ENCODE measurements at regions not wholly inside any gene's neighbourhood (a gene's known extent, or its start where the extent isn't known, plus 50 kb on each side); places are given as distances from the start of the nearest gene placed in this dataset.
A peak's percentile ranks its signal among the peaks of the same experiment; 100 is the strongest.

DNA sequence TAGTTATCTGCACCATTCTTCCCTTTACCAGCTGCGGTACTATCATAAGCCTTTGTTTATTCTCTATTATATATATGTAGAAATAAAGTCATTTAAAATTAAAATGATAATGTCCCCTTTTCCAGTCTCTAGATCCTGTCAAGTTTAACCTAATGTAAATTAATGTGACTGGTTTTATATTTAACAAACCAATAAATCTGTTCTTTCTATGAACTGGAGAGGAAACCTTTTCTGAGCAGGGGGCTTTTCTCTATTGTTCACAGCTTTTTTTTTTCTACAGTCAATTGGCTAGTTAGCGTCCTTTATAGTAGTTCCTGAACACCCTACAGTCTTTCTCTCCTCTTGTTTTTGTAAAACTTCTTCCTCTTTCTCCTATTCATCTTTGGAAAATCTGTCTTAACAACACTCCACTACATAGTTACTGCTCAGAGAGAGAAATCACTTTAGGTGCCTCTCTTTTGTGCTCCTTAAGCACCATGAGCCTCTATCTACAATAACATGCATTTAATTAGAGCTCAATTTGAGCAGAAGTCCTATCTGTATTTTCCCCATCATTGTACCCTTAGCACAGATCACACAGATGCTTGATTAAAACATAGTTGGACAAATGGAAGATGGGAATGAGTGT lies 332.6 kb upstream of the SYT1 start:
- no peak overlapping the region for H4K5ac ChIP-seq (ENCODE audit: low read depth, low read length)
- ChIA-PET CTCF (no interaction called here), POLR2A (ENCODE audit: unreplicated experiment) (no interaction called here)
- no peak overlapping the region for H2BK120ac ChIP-seq (ENCODE audit: low read depth, low read length)
- no peak for TF ChIP-seq CEBPB (IDR thresholded peaks at IDR 0.05; ENCODE audit: low read depth, low read length)
- TF ChIP-seq, protein P1, sequence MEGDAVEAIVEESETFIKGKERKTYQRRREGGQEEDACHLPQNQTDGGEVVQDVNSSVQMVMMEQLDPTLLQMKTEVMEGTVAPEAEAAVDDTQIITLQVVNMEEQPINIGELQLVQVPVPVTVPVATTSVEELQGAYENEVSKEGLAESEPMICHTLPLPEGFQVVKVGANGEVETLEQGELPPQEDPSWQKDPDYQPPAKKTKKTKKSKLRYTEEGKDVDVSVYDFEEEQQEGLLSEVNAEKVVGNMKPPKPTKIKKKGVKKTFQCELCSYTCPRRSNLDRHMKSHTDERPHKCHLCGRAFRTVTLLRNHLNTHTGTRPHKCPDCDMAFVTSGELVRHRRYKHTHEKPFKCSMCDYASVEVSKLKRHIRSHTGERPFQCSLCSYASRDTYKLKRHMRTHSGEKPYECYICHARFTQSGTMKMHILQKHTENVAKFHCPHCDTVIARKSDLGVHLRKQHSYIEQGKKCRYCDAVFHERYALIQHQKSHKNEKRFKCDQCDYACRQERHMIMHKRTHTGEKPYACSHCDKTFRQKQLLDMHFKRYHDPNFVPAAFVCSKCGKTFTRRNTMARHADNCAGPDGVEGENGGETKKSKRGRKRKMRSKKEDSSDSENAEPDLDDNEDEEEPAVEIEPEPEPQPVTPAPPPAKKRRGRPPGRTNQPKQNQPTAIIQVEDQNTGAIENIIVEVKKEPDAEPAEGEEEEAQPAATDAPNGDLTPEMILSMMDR (conservative IDR thresholded peaks at IDR 0.05; ENCODE audit: low read depth, low read length): no peak
- no peak for TF ChIP-seq MXI1 (IDR thresholded peaks at IDR 0.05; ENCODE audit: borderline replicate concordance, low read depth, low read length)
- TF ChIP-seq POLR2A (IDR thresholded peaks at IDR 0.05; ENCODE audit: low read depth, low read length): no peak
- no peak for TF ChIP-seq NFE2L2 (IDR thresholded peaks at IDR 0.05; ENCODE audit: low read depth, low read length)
- TF ChIP-seq MAZ (IDR thresholded peaks at IDR 0.05; ENCODE audit: borderline replicate concordance, low read depth, low read length): no peak
- TF ChIP-seq MAFK (IDR thresholded peaks at IDR 0.05; ENCODE audit: low read depth, low read length): no peak
- no peak for TF ChIP-seq BHLHE40 (IDR thresholded peaks at IDR 0.05; ENCODE audit: low read depth, low read length)
- TF ChIP-seq, protein P2, sequence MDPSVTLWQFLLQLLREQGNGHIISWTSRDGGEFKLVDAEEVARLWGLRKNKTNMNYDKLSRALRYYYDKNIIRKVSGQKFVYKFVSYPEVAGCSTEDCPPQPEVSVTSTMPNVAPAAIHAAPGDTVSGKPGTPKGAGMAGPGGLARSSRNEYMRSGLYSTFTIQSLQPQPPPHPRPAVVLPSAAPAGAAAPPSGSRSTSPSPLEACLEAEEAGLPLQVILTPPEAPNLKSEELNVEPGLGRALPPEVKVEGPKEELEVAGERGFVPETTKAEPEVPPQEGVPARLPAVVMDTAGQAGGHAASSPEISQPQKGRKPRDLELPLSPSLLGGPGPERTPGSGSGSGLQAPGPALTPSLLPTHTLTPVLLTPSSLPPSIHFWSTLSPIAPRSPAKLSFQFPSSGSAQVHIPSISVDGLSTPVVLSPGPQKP (IDR thresholded peaks at IDR 0.05; ENCODE audit: borderline replicate concordance, low read depth, low read length): no peak
- TF ChIP-seq CHD1 (IDR thresholded peaks at IDR 0.05; ENCODE audit: low read depth, low read length): no peak
- TF ChIP-seq RCOR1 (IDR thresholded peaks at IDR 0.05; ENCODE audit: insufficient replicate concordance, low read length): no peak
- TF ChIP-seq RFX5 (IDR thresholded peaks at IDR 0.05; ENCODE audit: low read depth, low read length): no peak
- TF ChIP-seq RAD21 (IDR thresholded peaks at IDR 0.05; ENCODE audit: low read length): no peak
- TF ChIP-seq SMC3 (IDR thresholded peaks at IDR 0.05; ENCODE audit: low read depth, low read length): no peak
- no peaks in the 10 kb centered on the region for H3K27me3 ChIP-seq (ENCODE audit: control insufficient read depth, insufficient read depth, low read length)
- H2BK20ac ChIP-seq (ENCODE audit: low read depth, low read length): no peak overlapping the region
- no peak overlapping the region for H3K27ac ChIP-seq (ENCODE audit: insufficient read depth, low read length)
- WGBS, 2 experiments (ENCODE audit: extremely low coverage in 2 of 2, insufficient read length in 1 of 2): 67% methylated on average over 1 of the region's 2 CpGs; no CpG with 5 or more reads in 1 of the 2 experiments
- no peaks in the 10 kb centered on the region for H4K20me1 ChIP-seq (ENCODE audit: insufficient read depth, low read length)
- H4K8ac ChIP-seq (ENCODE audit: low read depth in 2 of 2, low read length in 2 of 2): no peak overlapping the region
- ATAC-seq (ENCODE audit: low read depth) (no peak), DNase-seq (no peak)
- H3K4me3 ChIP-seq (ENCODE audit: insufficient read depth, low read depth, low read length): no peak overlapping the region
- H3K9ac ChIP-seq (ENCODE audit: low read depth, low read length): no peak overlapping the region
- no peaks in the 10 kb centered on the region for H3K9me3 ChIP-seq (ENCODE audit: control insufficient read depth, insufficient read depth, low read length)
- H3K4me1 ChIP-seq (ENCODE audit: control insufficient read depth, insufficient read depth, low read length): no peaks in the 10 kb centered on the region
- no TSS peak for BruUV-seq (replicated peaks)
- no peak overlapping the region for H2BK15ac ChIP-seq (ENCODE audit: low read depth, low read length)
- no peak overlapping the region for H3K23ac ChIP-seq (ENCODE audit: low read depth, low read length)
- H3K18ac ChIP-seq (ENCODE audit: low read depth, low read length): no peak overlapping the region
- no peaks in the 10 kb centered on the region for H3K79me1 ChIP-seq (ENCODE audit: low read depth in 1 of 2, low read length in 2 of 2)
- no peak overlapping the region for H3K56ac ChIP-seq (ENCODE audit: extremely low read depth, insufficient read depth, low read length)
- dilution Hi-C loops (cut with HindIII; ENCODE audit: low sequenced_read_pairs, unreplicated experiment): no loop called here
- no peak overlapping the region for H4K91ac ChIP-seq (ENCODE audit: insufficient read depth, low read depth, low read length)
- no peak overlapping the region for H2BK5ac ChIP-seq (ENCODE audit: low read depth, low read length, poor library complexity, severe bottlenecking)
- H3K4me2 ChIP-seq (ENCODE audit: low read depth, low read length): no peak overlapping the region
- H3K14ac ChIP-seq (replicated peaks; ENCODE audit: low read depth, low read length): 0 out of 2 replicates have a peak overlapping the region, but pooled peaks have one; percentile 20
- in situ Hi-C loops (cut with MboI; ENCODE audit: low sequenced_read_pairs): no loop called here
- intact Hi-C loops (cut with micrococcal nuclease): no loop called here
- no peak overlapping the region for H3K4ac ChIP-seq (ENCODE audit: low read depth, low read length)
- H3K36me3 ChIP-seq (ENCODE audit: control insufficient read depth, insufficient read depth, low read length): no peaks in the 10 kb centered on the region
- no peak overlapping the region for H2AK9ac ChIP-seq (replicated peaks; ENCODE audit: low read depth, low read length, poor library complexity)
- H2AK5ac ChIP-seq (ENCODE audit: low read depth, low read length): no peak overlapping the region
- H2AFZ ChIP-seq (replicated peaks; ENCODE audit: low read length, poor library complexity): no peak overlapping the region
- no peaks in the 10 kb centered on the region for H3K9me1 ChIP-seq (ENCODE audit: insufficient read depth, low read length)
